Prostate gland (tissue), 2 donors: ENCODE measurements at regions not wholly inside any gene's neighbourhood (a gene's known extent, or its start where the extent isn't known, plus 50 kb on each side); places are given as distances from the start of the nearest gene placed in this dataset.

Experiments used
- DNase-seq: peaks from one replicate; pipeline ENCODE4 v3.0.0-alpha.2; 2019; ENCODE audit warnings: low spot score
- H3K27ac ChIP-seq, 2 donors: fragments of 200-600 bp; sonication (generic); 2 replicates each; pipeline ENCODE4 v1.5.1; 2017 to 2019
- H3K27me3 ChIP-seq: fragments of 200-600 bp; sonication (generic); replicated peaks from 2 replicates; pipeline ENCODE4 v1.5.1; 2019; ENCODE audit not compliant: insufficient read depth
- H3K36me3 ChIP-seq, 2 donors: fragments of 200-600 bp; sonication (generic); 1 replicate in 1 of 2; 2 replicates in 1 of 2; pipeline versions ENCODE4 v1.5.1 to v1.8.1; 2017 to 2019
- H3K4me1 ChIP-seq: fragments of 200-600 bp; sonication (generic); replicated peaks from 2 replicates; pipeline ENCODE4 v1.5.1; 2019
- H3K4me3 ChIP-seq, 2 donors: fragments of 200-600 bp; sonication (generic); 2 replicates each; pipeline ENCODE4 v1.5.1; 2017 to 2019
- H3K9me3 ChIP-seq: fragments of 200-600 bp; sonication (generic); 2 replicates; pipeline ENCODE4 v1.5.1; 2017
- CTCF ChIP-seq, 4 experiments: fragments of 200-600 bp in 2 of 4; fragments of 450-650 bp in 2 of 4; sonication (generic) in 2 of 4; IDR thresholded peaks; 1 replicate in 3 of 4; 2 replicates in 1 of 4; pipeline ENCODE4 v1.5.1; 2016 to 2019; ENCODE audit warnings: antibody characterized with exemption in 4 of 4, mild to moderate bottlenecking in 2 of 4, moderate library complexity in 2 of 4
- POLR2A ChIP-seq: fragments of 450-650 bp; IDR thresholded peaks from one replicate; pipeline ENCODE4 v1.6.1; 2016; ENCODE audit warnings: antibody characterized with exemption, mild to moderate bottlenecking
- POLR2AphosphoS5 ChIP-seq: sonication (generic); formaldehyde crosslinking; IDR thresholded peaks from one replicate; pipeline ENCODE4 v1.6.1; 2017; ENCODE audit warnings: antibody characterized with exemption
- WGBS: methylation state at CpG from one replicate; pipeline ENCODE4 v1.1.5; 2018; 5-methylcytosine and 5-hydroxymethylcytosine counted together
- intact Hi-C: fragments of 100-400 bp; cut with DNase I; formaldehyde crosslinking; loops from one replicate; pipeline ENCODE4 v1.14.2; 2022

- TF ChIP-seq CTCF (IDR thresholded peaks at IDR 0.05) (no peak), POLR2AphosphoS5 (no peak), POLR2A (no peak)
- Histone ChIP-seq H3K9me3 (no peaks in the 10 kb centered on the region), H3K4me1 (no peaks in the 10 kb centered on the region), H3K27ac (no peak overlapping the region), H3K4me3 (peak overlapping the region; percentile 16 to 24), H3K36me3 (no peaks in the 10 kb centered on the region), H3K27me3 (peaks cover 7% of the 10 kb centered on the region)
- DNase-seq = peak; percentile 28
- 4% methylated on average over 37 of the region's 50 CpGs for WGBS
- intact Hi-C loops = no loop called here
Observed at GRCh38 chr7:1290026-1290678, 57.5 kb downstream of the UNCX start.

GRCh38 chr7:1290679-1291356 is 58.1 kb downstream of the UNCX start:
- Histone ChIP-seq H3K9me3 (no peaks in the 10 kb centered on the region), H3K36me3 (no peaks in the 10 kb centered on the region), H3K4me3 (peak overlapping the region; percentile 16 to 24), H3K27me3 (peaks cover 7% of the 10 kb centered on the region), H3K4me1 (no peaks in the 10 kb centered on the region), H3K27ac (no peak overlapping the region)
- WGBS = 23% methylated on average over 37 of the region's 37 CpGs
- TF ChIP-seq POLR2A = no peak
- TF ChIP-seq CTCF (IDR thresholded peaks at IDR 0.05) = peak in 1 of 4 experiments; percentile 11
- intact Hi-C loops = no loop called here
- DNase-seq = no peak

- Histone ChIP-seq H3K36me3 (no peaks in the 10 kb centered on the region), H3K9me3 (no peaks in the 10 kb centered on the region), H3K27ac (no peak overlapping the region), H3K4me3 (no peak overlapping the region), H3K27me3 (peaks cover 10% of the 10 kb centered on the region), H3K4me1 (no peaks in the 10 kb centered on the region)
- DNase-seq = no peak
- intact Hi-C loops = no loop called here
- 88% methylated on average over 13 of the region's 13 CpGs for WGBS
- TF ChIP-seq POLR2A (no peak), POLR2AphosphoS5 (no peak), CTCF (IDR thresholded peaks at IDR 0.05) (no peak)
Observed at GRCh38 chr7:1291357-1291689, 58.7 kb downstream of the UNCX start.

- Histone ChIP-seq H3K27me3 (peaks cover 16% of the 10 kb centered on the region), H3K4me3 (no peak overlapping the region), H3K36me3 (no peaks in the 10 kb centered on the region), H3K27ac (no peak overlapping the region), H3K9me3 (no peaks in the 10 kb centered on the region), H3K4me1 (peaks cover 5% of the 10 kb centered on the region)
- no peak for DNase-seq
- 91% methylated on average over 25 of the region's 25 CpGs for WGBS
- intact Hi-C loops = no loop called here
- TF ChIP-seq POLR2AphosphoS5 (no peak), POLR2A (no peak)
Observed at GRCh38 chr7:1291845-1292765, 59.4 kb downstream of the UNCX start.

- Histone ChIP-seq H3K27ac (no peak overlapping the region), H3K27me3 (peaks cover 16% of the 10 kb centered on the region), H3K4me1 (peaks cover 6% of the 10 kb centered on the region), H3K4me3 (no peak overlapping the region), H3K36me3 (no peaks in the 10 kb centered on the region), H3K9me3 (no peaks in the 10 kb centered on the region)
- TF ChIP-seq POLR2A = no peak
- TF ChIP-seq POLR2AphosphoS5 = no peak
- TF ChIP-seq CTCF (IDR thresholded peaks at IDR 0.05) = no peak
- WGBS = 66% methylated on average over 24 of the region's 24 CpGs
- no peak for DNase-seq
- intact Hi-C loops = no loop called here
Observed at GRCh38 chr7:1292972-1293830, 60.5 kb downstream of the UNCX start.
